Astrocyte of the cerebellum (primary cell): ENCODE measurements at regions not wholly inside any gene's neighbourhood (a gene's known extent, or its start where the extent isn't known, plus 50 kb on each side); places are given as distances from the start of the nearest gene placed in this dataset.
"Not testable (repeated sequence)": the region's sequence is repeated elsewhere in the genome, so short reads cannot be mapped to it uniquely, and the experiment has no call there.

ENCODE experiments used
- DNase-seq: peaks from one replicate; pipeline ENCODE4 v3.0.0-alpha.2; 2011; ENCODE audit warnings: low read depth
- H3K4me3 ChIP-seq: 2 replicates; pipeline ENCODE4 v1.5.1; 2011; ENCODE audit warnings: mild to moderate bottlenecking, low read depth, low read length, moderate library complexity
- in situ Hi-C: cut with HindIII; loops from 2 replicates; pipeline ENCODE4 v1.10.0; 2017; ENCODE audit warnings: low sequenced_read_pairs
- TF ChIP-seq, protein P1 (sequence below): IDR thresholded peaks from 2 replicates; pipeline ENCODE4 v1.5.1; 2012; ENCODE audit warnings: low read length, low read depth, moderate library complexity, mild to moderate bottlenecking; ENCODE audit errors: missing control alignments

GRCh38 chr7:112963634-112964033 lies 123.0 kb downstream of the GPR85 start:
- no peak overlapping the region for H3K4me3 ChIP-seq
- in situ Hi-C loops, result no loop called here
- DNase-seq, result no peak
- TF ChIP-seq, protein P1, sequence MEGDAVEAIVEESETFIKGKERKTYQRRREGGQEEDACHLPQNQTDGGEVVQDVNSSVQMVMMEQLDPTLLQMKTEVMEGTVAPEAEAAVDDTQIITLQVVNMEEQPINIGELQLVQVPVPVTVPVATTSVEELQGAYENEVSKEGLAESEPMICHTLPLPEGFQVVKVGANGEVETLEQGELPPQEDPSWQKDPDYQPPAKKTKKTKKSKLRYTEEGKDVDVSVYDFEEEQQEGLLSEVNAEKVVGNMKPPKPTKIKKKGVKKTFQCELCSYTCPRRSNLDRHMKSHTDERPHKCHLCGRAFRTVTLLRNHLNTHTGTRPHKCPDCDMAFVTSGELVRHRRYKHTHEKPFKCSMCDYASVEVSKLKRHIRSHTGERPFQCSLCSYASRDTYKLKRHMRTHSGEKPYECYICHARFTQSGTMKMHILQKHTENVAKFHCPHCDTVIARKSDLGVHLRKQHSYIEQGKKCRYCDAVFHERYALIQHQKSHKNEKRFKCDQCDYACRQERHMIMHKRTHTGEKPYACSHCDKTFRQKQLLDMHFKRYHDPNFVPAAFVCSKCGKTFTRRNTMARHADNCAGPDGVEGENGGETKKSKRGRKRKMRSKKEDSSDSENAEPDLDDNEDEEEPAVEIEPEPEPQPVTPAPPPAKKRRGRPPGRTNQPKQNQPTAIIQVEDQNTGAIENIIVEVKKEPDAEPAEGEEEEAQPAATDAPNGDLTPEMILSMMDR, result no peak

DNA sequence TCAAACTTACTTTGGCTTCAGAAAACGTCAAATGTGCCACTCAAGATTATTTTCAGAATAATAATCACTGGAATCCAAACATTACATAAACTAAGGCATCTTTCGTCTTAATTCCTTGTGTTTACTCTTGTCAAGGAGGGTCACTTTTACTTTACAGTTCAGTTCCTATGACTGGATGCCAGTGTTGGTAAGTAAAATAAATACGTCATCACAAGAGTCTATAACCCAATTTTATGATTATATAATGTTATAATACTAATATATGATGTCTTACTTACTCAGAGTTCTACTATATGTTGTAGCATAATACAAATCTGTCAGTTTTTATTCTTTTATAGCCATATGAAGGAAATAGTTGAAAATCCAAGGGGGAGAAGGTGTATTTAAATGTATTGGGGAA lies 123.8 kb downstream of the GPR85 start:
- no peak overlapping the region for H3K4me3 ChIP-seq
- TF ChIP-seq, protein P1, result no peak
- in situ Hi-C loops, result no loop called here
- no peak for DNase-seq

DNA sequence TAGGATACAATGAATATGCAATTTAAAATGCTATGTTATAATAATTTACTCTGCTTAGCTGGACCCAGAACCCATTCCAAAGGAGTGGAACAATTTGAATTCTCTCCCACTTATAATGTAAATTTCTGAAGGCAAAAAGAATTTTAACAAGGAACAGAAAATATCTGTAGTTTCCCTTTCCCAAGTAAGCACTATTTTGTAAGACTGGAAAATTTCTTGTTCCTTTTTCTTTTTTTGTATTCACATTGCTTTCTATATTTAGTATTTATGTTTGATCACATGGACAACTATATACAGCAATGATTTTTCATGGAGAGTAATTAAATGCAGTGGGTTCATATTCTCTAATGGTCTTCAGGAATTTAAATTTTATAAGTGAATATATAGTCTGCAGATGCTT lies 127.4 kb downstream of the GPR85 start:
- no peak for DNase-seq
- no peak overlapping the region for H3K4me3 ChIP-seq
- TF ChIP-seq, protein P1, result no peak
- in situ Hi-C loops, result no loop called here

DNA sequence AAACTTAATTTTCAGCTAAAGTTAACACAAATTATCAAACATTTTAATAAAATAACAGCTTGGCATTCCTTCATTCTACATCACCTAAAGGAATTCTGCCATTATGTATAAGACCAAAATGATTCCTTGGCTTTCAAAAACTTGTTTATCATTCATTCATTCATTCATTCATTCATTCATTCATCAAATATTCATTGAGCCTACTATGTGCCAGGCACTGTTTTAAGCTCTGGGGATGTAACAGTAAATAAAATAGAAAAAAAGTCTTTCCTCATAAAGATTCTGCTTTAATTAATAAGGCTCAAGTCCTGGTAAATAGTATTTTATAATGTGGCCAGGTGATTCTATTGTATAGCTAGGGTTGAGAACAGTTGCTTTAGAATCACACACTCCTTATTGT lies 127.9 kb downstream of the GPR85 start:
- DNase-seq, result no peak
- in situ Hi-C loops, result no loop called here
- no peak overlapping the region for H3K4me3 ChIP-seq
- TF ChIP-seq, protein P1, result no peak

DNA sequence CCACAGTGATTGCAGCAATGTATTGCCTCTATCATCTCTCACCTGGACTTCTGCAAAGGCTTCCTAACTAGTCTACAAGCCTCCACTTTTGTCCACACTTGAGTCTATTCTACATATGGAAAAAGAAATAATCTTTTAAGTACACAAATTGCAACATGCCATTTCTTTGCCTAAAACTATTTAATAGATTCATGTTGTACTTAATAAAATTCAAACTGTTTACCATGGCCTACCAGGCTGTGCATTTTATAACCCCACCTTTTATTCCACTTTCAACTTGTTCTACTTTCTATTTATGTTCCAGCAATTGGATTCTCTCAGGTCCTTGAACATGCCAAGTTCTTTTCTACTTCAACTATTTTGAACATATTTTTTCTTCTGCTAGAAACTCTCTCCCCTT lies 128.7 kb downstream of the GPR85 start:
- in situ Hi-C loops, result no loop called here
- H3K4me3 ChIP-seq, result no peak overlapping the region
- DNase-seq, result no peak
- TF ChIP-seq, protein P1, result no peak

GRCh38 chr7:112953031-112953430 lies 133.6 kb downstream of the GPR85 start:
- H3K4me3 ChIP-seq, in situ Hi-C loops, DNase-seq: not testable (repeated sequence)

- in situ Hi-C loops, result no loop called here
- no peak for DNase-seq
- H3K4me3 ChIP-seq, result no peak overlapping the region
- TF ChIP-seq, protein P1, result no peak
Observed at GRCh38 chr7:112951070-112951469, 135.6 kb downstream of the GPR85 start.

GRCh38 chr7:112949682-112950081 lies 136.9 kb downstream of the GPR85 start:
- H3K4me3 ChIP-seq, DNase-seq: not testable (repeated sequence)
- in situ Hi-C loops, result loop anchor here (5.0 kb wide), 1 partner anchor 38 kb away; no protein-coding TSS in a partner anchor
